ENCODE measurements at regions not wholly inside any gene's neighbourhood (a gene's known extent, or its start where the extent isn't known, plus 50 kb on each side); places are given as distances from the start of the nearest gene placed in this dataset.
A peak's percentile ranks its signal among the peaks of the same experiment; 100 is the strongest.

- no peaks in the 10 kb centered on the region for H3K27me3 Mint-ChIP-seq (ENCODE audit: low read depth)
- TF ChIP-seq TEAD1 (CRISPR knock-in tag; IDR thresholded peaks at IDR 0.05) (no peak), HMGA2 (CRISPR knock-in tag; IDR thresholded peaks at IDR 0.05) (no peak), ZNF138 (CRISPR knock-in tag; conservative IDR thresholded peaks at IDR 0.05) (no peak), IRF1 (CRISPR knock-in tag; IDR thresholded peaks at IDR 0.05) (no peak), PRRX2 (CRISPR knock-in tag; IDR thresholded peaks at IDR 0.05) (no peak), JAZF1 (CRISPR knock-in tag; IDR thresholded peaks at IDR 0.05) (no peak), NFATC4 (CRISPR knock-in tag; IDR thresholded peaks at IDR 0.05) (no peak), SMAD3 (CRISPR knock-in tag; IDR thresholded peaks at IDR 0.05; ENCODE audit: borderline replicate concordance) (no peak), ZNF263 (CRISPR knock-in tag; IDR thresholded peaks at IDR 0.05; ENCODE audit: low read depth) (no peak), ZNF396 (CRISPR knock-in tag; IDR thresholded peaks at IDR 0.05; ENCODE audit: borderline replicate concordance) (no peak), ATF1 (CRISPR knock-in tag; IDR thresholded peaks at IDR 0.05) (no peak), ZNF281 (CRISPR knock-in tag; IDR thresholded peaks at IDR 0.05) (no peak), SOX15 (CRISPR knock-in tag; IDR thresholded peaks at IDR 0.05) (no peak), TP53 (CRISPR knock-in tag; IDR thresholded peaks at IDR 0.05) (no peak), CDX4 (CRISPR knock-in tag; IDR thresholded peaks at IDR 0.05; ENCODE audit: borderline replicate concordance) (no peak), ZNF512 (CRISPR knock-in tag; IDR thresholded peaks at IDR 0.05; ENCODE audit: borderline replicate concordance) (no peak), STAT6 (CRISPR knock-in tag; conservative IDR thresholded peaks at IDR 0.05; ENCODE audit: low read depth) (no peak), ZNF671 (CRISPR knock-in tag; IDR thresholded peaks at IDR 0.05) (no peak)
- no peaks in the 10 kb centered on the region for H3K36me3 Mint-ChIP-seq
- H3K4me3 Mint-ChIP-seq = no peak overlapping the region
- CTCF ChIA-PET = no interaction called here
- no peaks in the 10 kb centered on the region for H3K9me3 Mint-ChIP-seq
- DNase-seq (ENCODE audit: low spot score) = no peak
- peaks cover 23% of the 10 kb centered on the region for H3K4me1 Mint-ChIP-seq
- ATAC-seq = no peak
- no peak overlapping the region for H3K27ac Mint-ChIP-seq
- POLR2A ChIA-PET = no interaction called here
Measured at GRCh38 chr2:21289551-21289950, 165.8 kb downstream of the TDRD15 start.

GRCh38 chr2:21289989-21290388 lies 166.2 kb downstream of the TDRD15 start:
- TF ChIP-seq MXD4 (CRISPR knock-in tag; IDR thresholded peaks at IDR 0.05; ENCODE audit: borderline replicate concordance) = no peak
- TF ChIP-seq ZSCAN18 (CRISPR knock-in tag; IDR thresholded peaks at IDR 0.05) = no peak
- no peak for TF ChIP-seq RELA (CRISPR knock-in tag; IDR thresholded peaks at IDR 0.05; ENCODE audit: borderline replicate concordance)
- TF ChIP-seq STAT6 (CRISPR knock-in tag; conservative IDR thresholded peaks at IDR 0.05; ENCODE audit: low read depth) = no peak
- no peak for TF ChIP-seq ZNF138 (CRISPR knock-in tag; conservative IDR thresholded peaks at IDR 0.05)
- no peak for TF ChIP-seq SOX15 (CRISPR knock-in tag; IDR thresholded peaks at IDR 0.05)
- TF ChIP-seq ESRRA (CRISPR knock-in tag; IDR thresholded peaks at IDR 0.05; ENCODE audit: borderline replicate concordance) = no peak
- TF ChIP-seq ATF1 (CRISPR knock-in tag; IDR thresholded peaks at IDR 0.05) = no peak
- no peak for TF ChIP-seq MLX (CRISPR knock-in tag; IDR thresholded peaks at IDR 0.05)
- ATAC-seq (peak; percentile 36), DNase-seq (ENCODE audit: low spot score) (no peak)
- H3K36me3 Mint-ChIP-seq = no peaks in the 10 kb centered on the region
- H3K4me3 Mint-ChIP-seq = no peak overlapping the region
- ChIA-PET CTCF (no interaction called here), POLR2A (no interaction called here)
- H3K4me1 Mint-ChIP-seq = peaks cover 23% of the 10 kb centered on the region
- no peak overlapping the region for H3K27ac Mint-ChIP-seq
- no peaks in the 10 kb centered on the region for H3K27me3 Mint-ChIP-seq (ENCODE audit: low read depth)
- H3K9me3 Mint-ChIP-seq = no peaks in the 10 kb centered on the region

All from WTC11 (cell line).